ENCODE measurements at regions not wholly inside any gene's neighbourhood (a gene's known extent, or its start where the extent isn't known, plus 50 kb on each side); places are given as distances from the start of the nearest gene placed in this dataset.

- Histone ChIP-seq H3K4me3 (no peak overlapping the region), H3K27me3 (no peaks in the 10 kb centered on the region), H3K9me3 (no peaks in the 10 kb centered on the region), H3K4me1 (no peaks in the 10 kb centered on the region), H3K36me3 (no peaks in the 10 kb centered on the region), H3K27ac (no peak overlapping the region)
- intact Hi-C loops (cut with DNase I; ENCODE audit: low total_unique reads): no loop called here
- no peak for TF ChIP-seq POLR2A (IDR thresholded peaks at IDR 0.05)
- TF ChIP-seq, protein P1, sequence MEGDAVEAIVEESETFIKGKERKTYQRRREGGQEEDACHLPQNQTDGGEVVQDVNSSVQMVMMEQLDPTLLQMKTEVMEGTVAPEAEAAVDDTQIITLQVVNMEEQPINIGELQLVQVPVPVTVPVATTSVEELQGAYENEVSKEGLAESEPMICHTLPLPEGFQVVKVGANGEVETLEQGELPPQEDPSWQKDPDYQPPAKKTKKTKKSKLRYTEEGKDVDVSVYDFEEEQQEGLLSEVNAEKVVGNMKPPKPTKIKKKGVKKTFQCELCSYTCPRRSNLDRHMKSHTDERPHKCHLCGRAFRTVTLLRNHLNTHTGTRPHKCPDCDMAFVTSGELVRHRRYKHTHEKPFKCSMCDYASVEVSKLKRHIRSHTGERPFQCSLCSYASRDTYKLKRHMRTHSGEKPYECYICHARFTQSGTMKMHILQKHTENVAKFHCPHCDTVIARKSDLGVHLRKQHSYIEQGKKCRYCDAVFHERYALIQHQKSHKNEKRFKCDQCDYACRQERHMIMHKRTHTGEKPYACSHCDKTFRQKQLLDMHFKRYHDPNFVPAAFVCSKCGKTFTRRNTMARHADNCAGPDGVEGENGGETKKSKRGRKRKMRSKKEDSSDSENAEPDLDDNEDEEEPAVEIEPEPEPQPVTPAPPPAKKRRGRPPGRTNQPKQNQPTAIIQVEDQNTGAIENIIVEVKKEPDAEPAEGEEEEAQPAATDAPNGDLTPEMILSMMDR (IDR thresholded peaks at IDR 0.05): no peak
- DNase-seq: no peak
Measured at GRCh38 chr10:105658696-105659095, 1017.6 kb downstream of the SORCS3 start.

GRCh38 chr10:105656856-105657255, 1015.8 kb downstream of the SORCS3 start:
- Histone ChIP-seq H3K36me3 (no peaks in the 10 kb centered on the region), H3K4me1 (no peaks in the 10 kb centered on the region), H3K27ac (no peak overlapping the region), H3K27me3 (no peaks in the 10 kb centered on the region), H3K9me3 (no peaks in the 10 kb centered on the region), H3K4me3 (no peak overlapping the region)
- TF ChIP-seq, protein P1 (IDR thresholded peaks at IDR 0.05): no peak
- no peak for TF ChIP-seq POLR2A (IDR thresholded peaks at IDR 0.05)
- DNase-seq: no peak
- intact Hi-C loops (cut with DNase I; ENCODE audit: low total_unique reads): no loop called here

GRCh38 chr10:105650306-105650705, 1009.2 kb downstream of the SORCS3 start:
- Histone ChIP-seq H3K36me3 (no peaks in the 10 kb centered on the region), H3K27me3 (no peaks in the 10 kb centered on the region), H3K27ac (no peak overlapping the region), H3K4me1 (no peaks in the 10 kb centered on the region), H3K4me3 (no peak overlapping the region), H3K9me3 (no peaks in the 10 kb centered on the region)
- DNase-seq: no peak
- TF ChIP-seq, protein P1 (IDR thresholded peaks at IDR 0.05): no peak
- no peak for TF ChIP-seq POLR2A (IDR thresholded peaks at IDR 0.05)
- intact Hi-C loops (cut with DNase I; ENCODE audit: low total_unique reads): no loop called here

- TF ChIP-seq, protein P1 (IDR thresholded peaks at IDR 0.05): no peak
- TF ChIP-seq POLR2A (IDR thresholded peaks at IDR 0.05): no peak
- Histone ChIP-seq H3K36me3 (no peaks in the 10 kb centered on the region), H3K27ac (no peak overlapping the region), H3K4me3 (no peak overlapping the region), H3K27me3 (no peaks in the 10 kb centered on the region), H3K9me3 (no peaks in the 10 kb centered on the region), H3K4me1 (no peaks in the 10 kb centered on the region)
- no peak for DNase-seq
- intact Hi-C loops (cut with DNase I; ENCODE audit: low total_unique reads): no loop called here
Measured at GRCh38 chr10:105647354-105647753, 1006.3 kb downstream of the SORCS3 start.

DNA sequence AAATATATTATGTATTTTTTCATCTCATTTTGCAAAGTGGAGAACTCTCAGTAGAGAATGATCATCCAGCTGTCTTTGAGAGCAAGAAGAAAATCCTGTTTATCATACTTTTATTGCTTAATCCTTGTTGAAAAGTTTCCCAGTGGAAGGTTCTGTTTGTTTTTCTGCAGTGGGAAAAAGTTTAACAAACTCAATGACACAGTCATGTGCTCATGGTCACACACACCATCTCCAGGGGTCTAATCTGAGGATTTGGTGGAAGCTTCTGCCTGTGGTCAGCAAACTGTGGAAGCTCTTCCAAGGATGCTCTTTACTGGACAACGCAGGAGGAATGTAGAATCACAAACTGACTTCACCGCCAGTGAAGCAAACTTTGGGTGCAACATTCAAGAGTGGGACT, 1003.9 kb downstream of the SORCS3 start:
- intact Hi-C loops (cut with DNase I; ENCODE audit: low total_unique reads): no loop called here
- Histone ChIP-seq H3K27ac (no peak overlapping the region), H3K4me3 (no peak overlapping the region), H3K36me3 (no peaks in the 10 kb centered on the region), H3K27me3 (no peaks in the 10 kb centered on the region), H3K4me1 (no peaks in the 10 kb centered on the region), H3K9me3 (no peaks in the 10 kb centered on the region)
- no peak for DNase-seq
- no peak for TF ChIP-seq POLR2A (IDR thresholded peaks at IDR 0.05)
- TF ChIP-seq, protein P1 (IDR thresholded peaks at IDR 0.05): no peak

Data from uterus (tissue), 3 donors.